ENCODE measurements at regions not wholly inside any gene's neighbourhood (a gene's known extent, or its start where the extent isn't known, plus 50 kb on each side); places are given as distances from the start of the nearest gene placed in this dataset.
A peak's percentile ranks its signal among the peaks of the same experiment; 100 is the strongest.
"Not testable (repeated sequence)": the region's sequence is repeated elsewhere in the genome, so short reads cannot be mapped to it uniquely, and the experiment has no call there.

- ATAC-seq (no peak), DNase-seq (ENCODE audit: low spot score) (no peak)
- intact Hi-C loops (cut with DNase I): no loop called here
Measured at GRCh38 chr20:1845163-1845523, 50.1 kb upstream of the SIRPA start.

GRCh38 chr20:1844325-1845162 lies 50.7 kb upstream of the SIRPA start:
- peak; percentile 82 for ATAC-seq
- intact Hi-C loops (cut with DNase I): no loop called here
- DNase-seq (ENCODE audit: low spot score): peak; percentile 70

- intact Hi-C loops (cut with DNase I): no loop called here
- ATAC-seq: no peak
- no peak for DNase-seq (ENCODE audit: low spot score)
Measured at GRCh38 chr20:1842281-1842680, 52.9 kb upstream of the SIRPA start.

GRCh38 chr20:1841554-1842140 lies 53.6 kb upstream of the SIRPA start:
- no peak for DNase-seq (ENCODE audit: low spot score)
- intact Hi-C loops (cut with DNase I): no loop called here
- ATAC-seq: no peak

- intact Hi-C loops (cut with DNase I): no loop called here
- DNase-seq (ENCODE audit: low spot score): no peak
- no peak for ATAC-seq
Measured at GRCh38 chr20:1840817-1841553, 54.2 kb upstream of the SIRPA start.

GRCh38 chr20:1839376-1840317 lies 55.6 kb upstream of the SIRPA start:
- ATAC-seq; DNase-seq (ENCODE audit: low spot score); intact Hi-C loops (cut with DNase I): not testable (repeated sequence)

- no peak for DNase-seq (ENCODE audit: low spot score)
- intact Hi-C loops (cut with DNase I): no loop called here
- ATAC-seq: no peak
Measured at GRCh38 chr20:1838556-1839279, 56.5 kb upstream of the SIRPA start.

GRCh38 chr20:1835186-1836035 lies 59.8 kb upstream of the SIRPA start:
- ATAC-seq (no peak), DNase-seq (ENCODE audit: low spot score) (no peak)
- intact Hi-C loops (cut with DNase I): no loop called here

GRCh38 chr20:1833728-1834726 lies 61.2 kb upstream of the SIRPA start:
- no peak for ATAC-seq
- DNase-seq (ENCODE audit: low spot score): no peak
- intact Hi-C loops (cut with DNase I): no loop called here

GRCh38 chr20:1833216-1833615 lies 62.0 kb upstream of the SIRPA start:
- ATAC-seq (no peak), DNase-seq (ENCODE audit: low spot score) (no peak)
- intact Hi-C loops (cut with DNase I): no loop called here

GRCh38 chr20:1832634-1833033 lies 62.6 kb upstream of the SIRPA start:
- no peak for ATAC-seq
- DNase-seq (ENCODE audit: low spot score): no peak
- intact Hi-C loops (cut with DNase I): no loop called here

- ATAC-seq (no peak), DNase-seq (ENCODE audit: low spot score) (no peak)
- intact Hi-C loops (cut with DNase I): no loop called here
Measured at GRCh38 chr20:1831606-1832005, 63.6 kb upstream of the SIRPA start.

GRCh38 chr20:1831096-1831495 lies 64.1 kb upstream of the SIRPA start:
- intact Hi-C loops (cut with DNase I): no loop called here
- DNase-seq (ENCODE audit: low spot score): no peak

GRCh38 chr20:1830240-1830639 lies 65.0 kb upstream of the SIRPA start:
- DNase-seq (ENCODE audit: low spot score) (no peak), ATAC-seq (no peak)
- intact Hi-C loops (cut with DNase I): no loop called here

More at GRCh38 chr20:1831096-1831495, 64.1 kb upstream of the SIRPA start:
- ATAC-seq: no peak

GRCh38 chr20:1829531-1829930 lies 65.7 kb upstream of the SIRPA start:
- DNase-seq (ENCODE audit: low spot score) (no peak), ATAC-seq (no peak)
- intact Hi-C loops (cut with DNase I): no loop called here

GRCh38 chr20:1828786-1829131 lies 66.4 kb upstream of the SIRPA start:
- ATAC-seq: no peak
- DNase-seq (ENCODE audit: low spot score): no peak
- intact Hi-C loops (cut with DNase I): no loop called here

Measured in sciatic nerve (tissue), 2 donors.